Nephron (organoid): ENCODE measurements at regions not wholly inside any gene's neighbourhood (a gene's known extent, or its start where the extent isn't known, plus 50 kb on each side); places are given as distances from the start of the nearest gene placed in this dataset.

Experiments used
- H3K27ac Mint-ChIP-seq, 3 experiments: 2 replicates each; pipeline ENCODE4 v1.8.0; 2020; ENCODE audit warnings: mixed read lengths in 3 of 3, mild to moderate bottlenecking in 2 of 3, moderate library complexity in 1 of 3
- H3K27me3 Mint-ChIP-seq: 2 replicates; pipeline ENCODE4 v1.8.0; 2021; ENCODE audit warnings: low read depth, mild to moderate bottlenecking, moderate library complexity, mixed read lengths
- H3K36me3 Mint-ChIP-seq: 2 replicates; pipeline ENCODE4 v1.8.0; 2020; ENCODE audit warnings: low read depth, mixed read lengths
- H3K4me1 Mint-ChIP-seq: 2 replicates; pipeline ENCODE4 v1.8.0; 2020; ENCODE audit warnings: mixed read lengths
- H3K4me3 Mint-ChIP-seq, 3 experiments: 2 replicates each; pipeline ENCODE4 v1.8.0; 2020; ENCODE audit warnings: mild to moderate bottlenecking in 3 of 3, mixed read lengths in 3 of 3, moderate library complexity in 2 of 3
- H3K9me3 Mint-ChIP-seq: 2 replicates; pipeline ENCODE4 v1.8.0; 2020; ENCODE audit warnings: mixed read lengths
- CTCF ChIP-seq, 3 experiments: fragments of 200-600 bp; sonication (generic); IDR thresholded peaks; one replicate each; pipeline ENCODE4 v1.5.0; 2021; ENCODE audit warnings: antibody characterized with exemption in 3 of 3; ENCODE audit not compliant: unreplicated experiment in 3 of 3

GRCh38 chr6:25177500-25178028 lies 101.6 kb upstream of the CARMIL1 start:
- Mint-ChIP-seq H3K27ac (no peak overlapping the region), H3K4me3 (no peak overlapping the region), H3K4me1 (peaks cover 41% of the 10 kb centered on the region), H3K36me3 (no peaks in the 10 kb centered on the region), H3K9me3 (no peaks in the 10 kb centered on the region), H3K27me3 (no peaks in the 10 kb centered on the region)
- no peak for TF ChIP-seq CTCF (IDR thresholded peaks at IDR 0.05; ENCODE audit: unreplicated experiment in 3 of 3)

GRCh38 chr6:25178336-25179035 lies 100.7 kb upstream of the CARMIL1 start:
- no peak for TF ChIP-seq CTCF (IDR thresholded peaks at IDR 0.05; ENCODE audit: unreplicated experiment in 3 of 3)
- no peaks in the 10 kb centered on the region for H3K36me3 Mint-ChIP-seq

GRCh38 chr6:25179051-25179778 lies 100.0 kb upstream of the CARMIL1 start:
- TF ChIP-seq CTCF (IDR thresholded peaks at IDR 0.05; ENCODE audit: unreplicated experiment in 3 of 3), result no peak
- peak overlapping the region; percentile 7 to 89 (median 87) for H3K27ac Mint-ChIP-seq
- peak overlapping the region in 1 of 3 experiments; percentile 29 for H3K4me3 Mint-ChIP-seq
- H3K4me1 Mint-ChIP-seq, result peaks cover 24% of the 10 kb centered on the region
- no peaks in the 10 kb centered on the region for H3K36me3 Mint-ChIP-seq
- H3K9me3 Mint-ChIP-seq, result no peaks in the 10 kb centered on the region
- no peaks in the 10 kb centered on the region for H3K27me3 Mint-ChIP-seq

More at GRCh38 chr6:25178336-25179035, 100.7 kb upstream of the CARMIL1 start:
- no peaks in the 10 kb centered on the region for H3K27me3 Mint-ChIP-seq
- H3K9me3 Mint-ChIP-seq, result no peaks in the 10 kb centered on the region
- peak overlapping the region; percentile 70 to 89 (median 87) for H3K27ac Mint-ChIP-seq
- H3K4me3 Mint-ChIP-seq, result peak overlapping the region in 1 of 3 experiments; percentile 29
- peaks cover 32% of the 10 kb centered on the region for H3K4me1 Mint-ChIP-seq

GRCh38 chr6:25180630-25181349 lies 98.4 kb upstream of the CARMIL1 start:
- H3K36me3 Mint-ChIP-seq, result no peaks in the 10 kb centered on the region
- no peak for TF ChIP-seq CTCF (IDR thresholded peaks at IDR 0.05; ENCODE audit: unreplicated experiment in 3 of 3)
- H3K4me1 Mint-ChIP-seq, result peaks cover 15% of the 10 kb centered on the region
- H3K4me3 Mint-ChIP-seq, result no peak overlapping the region
- peak overlapping the region in 1 of 3 experiments; percentile 28 for H3K27ac Mint-ChIP-seq
- H3K9me3 Mint-ChIP-seq, result no peaks in the 10 kb centered on the region
- H3K27me3 Mint-ChIP-seq, result no peaks in the 10 kb centered on the region

GRCh38 chr6:25181350-25181724 lies 97.8 kb upstream of the CARMIL1 start:
- H3K27me3 Mint-ChIP-seq, result no peaks in the 10 kb centered on the region
- no peak overlapping the region for H3K4me3 Mint-ChIP-seq
- TF ChIP-seq CTCF (IDR thresholded peaks at IDR 0.05; ENCODE audit: unreplicated experiment in 3 of 3), result no peak
- H3K27ac Mint-ChIP-seq, result no peak overlapping the region
- peaks cover 17% of the 10 kb centered on the region for H3K4me1 Mint-ChIP-seq
- H3K36me3 Mint-ChIP-seq, result no peaks in the 10 kb centered on the region
- H3K9me3 Mint-ChIP-seq, result no peaks in the 10 kb centered on the region
